HCT116 (cell line): ENCODE measurements at regions not wholly inside any gene's neighbourhood (a gene's known extent, or its start where the extent isn't known, plus 50 kb on each side); places are given as distances from the start of the nearest gene placed in this dataset.

Experiments
- ATAC-seq: fragments of 200-7000 bp; cut with Tn5 transposase; 2 replicates; pipeline ENCODE4 v1.9.1; 2020; ENCODE audit warnings: mild to moderate bottlenecking, moderate library complexity
- BruUV-seq: library from RNA; stranded (reverse); fragments of 400-500 nt; replicated peaks from 2 replicates; lab custom pipeline; 2021; lab: Mats Ljungman, UMichigan
- CTCF ChIA-PET: fragments of 300-600 bp; sonication (Branson Sonifier 250); formaldehyde crosslinking; loops from one replicate; lab custom pipeline; 2021; ENCODE audit warnings: antibody characterized with exemption; lab: Charles Lee
- POLR2A ChIA-PET: fragments of 300-600, 350-600 bp; sonication (Branson Sonifier 250); formaldehyde crosslinking; loops from one replicate; lab custom pipeline; 2021; ENCODE audit warnings: antibody characterized with exemption; lab: Charles Lee
- RAD21 ChIA-PET, 2 experiments: fragments of 300-600 bp; sonication (Branson Sonifier 250); formaldehyde crosslinking; loops; one replicate each; lab custom pipeline; 2023; ENCODE audit warnings: low total read pairs in 2 of 2; ENCODE audit not compliant: uncharacterized antibody in 2 of 2, unreplicated experiment in 2 of 2, low non-redundant PET in 1 of 2; lab: Charles Lee
- DNase-seq: peaks from one replicate; pipeline ENCODE4 v3.0.0-alpha.2; 2010; ENCODE audit warnings: low read depth, low spot score
- H2AFZ ChIP-seq: fragments of 200-600 bp; shearing (Covaris generic), sonication (generic); 2 replicates; pipeline ENCODE4 v1.6.1; 2017; ENCODE audit warnings: low read depth, mixed run types, mixed read lengths, antibody characterized with exemption, low read length; ENCODE audit not compliant: poor library complexity, severe bottlenecking
- H3K27ac ChIP-seq: 2 replicates; pipeline ENCODE4 v1.5.1; 2012; ENCODE audit warnings: low read depth, low read length
- H3K27me3 ChIP-seq: fragments of 200-600 bp; sonication (generic); 2 replicates; pipeline ENCODE4 v1.6.1; 2016; ENCODE audit warnings: mixed run types, low read length, mixed read lengths; ENCODE audit not compliant: insufficient read depth
- H3K36me3 ChIP-seq, 2 experiments: fragments of 200-500 bp in 1 of 2; fragments of 200-600 bp in 1 of 2; sonication (Bioruptor generic) in 1 of 2; sonication (generic) in 1 of 2; 2 replicates each; pipeline versions ENCODE4 v1.5.1 to v1.6.1; 2014 to 2016; ENCODE audit warnings: low read length in 2 of 2, inconsistent platforms in 1 of 2, mixed read lengths in 1 of 2, mixed run types in 1 of 2; ENCODE audit not compliant: insufficient read depth in 2 of 2, control insufficient read depth in 1 of 2
- H3K4me1 ChIP-seq, 2 experiments: fragments of 200-600 bp in 1 of 2; sonication (generic) in 1 of 2; 2 replicates each; pipeline versions ENCODE4 v1.5.1 to v1.6.1; 2012 to 2017; ENCODE audit warnings: low read length in 2 of 2, inconsistent platforms in 1 of 2, mild to moderate bottlenecking in 1 of 2, mixed read lengths in 1 of 2, mixed run types in 1 of 2, moderate library complexity in 1 of 2; ENCODE audit not compliant: insufficient read depth in 2 of 2, control insufficient read depth in 1 of 2
- H3K4me2 ChIP-seq: fragments of 200-600 bp; sonication (generic); 2 replicates; pipeline ENCODE4 v1.6.1; 2017; ENCODE audit warnings: mixed run types, low read length, mixed read lengths
- H3K4me3 ChIP-seq, 2 experiments: fragments of 200-600 bp in 1 of 2; sonication (generic) in 1 of 2; replicated peaks in 1 of 2; 2 replicates each; pipeline ENCODE4 v1.5.1; 2011 to 2016; ENCODE audit warnings: low read length in 2 of 2, control low read depth in 1 of 2, low read depth in 1 of 2, mild to moderate bottlenecking in 1 of 2, mixed read lengths in 1 of 2, mixed run types in 1 of 2
- H3K79me2 ChIP-seq: fragments of 200-600 bp; sonication (generic); 2 replicates; pipeline ENCODE4 v1.6.1; 2017; ENCODE audit warnings: mild to moderate bottlenecking, mixed run types, low read length, moderate library complexity, mixed read lengths; ENCODE audit not compliant: insufficient read depth
- H3K9ac ChIP-seq: fragments of 200-600 bp; sonication (generic); 2 replicates; pipeline ENCODE4 v1.6.1; 2016; ENCODE audit warnings: low read length, mixed read lengths
- H3K9me2 ChIP-seq: fragments of 200-600 bp; sonication (generic), shearing (Covaris generic); 2 replicates; pipeline ENCODE4 v1.6.1; 2017; ENCODE audit warnings: mixed run types, mild to moderate bottlenecking, moderate library complexity; ENCODE audit not compliant: insufficient read depth
- H3K9me3 ChIP-seq, 2 experiments: fragments of 200-500 bp in 1 of 2; fragments of 200-600 bp in 1 of 2; sonication (Bioruptor generic) in 1 of 2; sonication (generic) in 1 of 2; 2 replicates each; pipeline ENCODE4 v1.6.1; 2014 to 2017; ENCODE audit warnings: low read length in 2 of 2, mixed read lengths in 2 of 2, inconsistent platforms in 1 of 2, low read depth in 1 of 2, mild to moderate bottlenecking in 1 of 2, mixed run types in 1 of 2, moderate library complexity in 1 of 2; ENCODE audit not compliant: control insufficient read depth in 1 of 2, insufficient read depth in 1 of 2
- H4K20me1 ChIP-seq: fragments of 200-600 bp; sonication (generic), shearing (Covaris generic); 2 replicates; pipeline ENCODE4 v1.6.1; 2017; ENCODE audit warnings: mixed run types, mild to moderate bottlenecking, moderate library complexity; ENCODE audit not compliant: insufficient read depth
- ATF3 ChIP-seq: IDR thresholded peaks from 2 replicates; pipeline ENCODE4 v1.6.1; 2012
- CEBPB ChIP-seq: IDR thresholded peaks from 2 replicates; pipeline ENCODE4 v1.6.1; 2012; ENCODE audit warnings: low read depth
- CTCF ChIP-seq, 3 experiments: fragments of 200-600 bp in 1 of 3; sonication (generic) in 1 of 3; IDR thresholded peaks in 2 of 3; conservative IDR thresholded peaks in 1 of 3; 2 replicates each; pipeline ENCODE4 v1.5.1; 2012 to 2017; ENCODE audit warnings: low read depth in 2 of 3, low read length in 2 of 3, antibody characterized with exemption in 1 of 3, borderline replicate concordance in 1 of 3, control low read depth in 1 of 3, mild to moderate bottlenecking in 1 of 3, mixed read lengths in 1 of 3, mixed run types in 1 of 3, moderate library complexity in 1 of 3; ENCODE audit not compliant: insufficient read depth in 1 of 3
- EGR1 ChIP-seq: IDR thresholded peaks from 2 replicates; pipeline ENCODE4 v1.6.1; 2012; ENCODE audit warnings: low read depth
- ELF1 ChIP-seq: IDR thresholded peaks from 2 replicates; pipeline ENCODE4 v1.6.1; 2012; ENCODE audit warnings: low read depth, borderline replicate concordance
- EZH2 ChIP-seq: fragments of 200-600 bp; sonication (generic); IDR thresholded peaks from 2 replicates; pipeline ENCODE4 v1.6.1; 2017; ENCODE audit warnings: antibody characterized with exemption, mixed run types
- EZH2phosphoT487 ChIP-seq: fragments of 200-600 bp; IDR thresholded peaks from 2 replicates; pipeline ENCODE4 v1.6.1; 2018; ENCODE audit warnings: antibody characterized with exemption, borderline replicate concordance
- FOSL1 ChIP-seq: IDR thresholded peaks from 2 replicates; pipeline ENCODE4 v1.6.1; 2012; ENCODE audit warnings: low read depth
- JUND ChIP-seq: IDR thresholded peaks from 2 replicates; pipeline ENCODE4 v1.6.1; 2012
- POLR2A ChIP-seq: IDR thresholded peaks from 2 replicates; pipeline ENCODE4 v1.7.0; 2011; ENCODE audit warnings: borderline replicate concordance; ENCODE audit not compliant: insufficient read depth, insufficient read length; ENCODE audit errors: extremely low read depth
- RAD21 ChIP-seq: IDR thresholded peaks from 2 replicates; pipeline ENCODE4 v1.6.1; 2012; ENCODE audit warnings: low read depth, mild to moderate bottlenecking
- SIN3A ChIP-seq: IDR thresholded peaks from 2 replicates; pipeline ENCODE4 v1.6.1; 2012; ENCODE audit warnings: low read depth
- SRF ChIP-seq: IDR thresholded peaks from 2 replicates; pipeline ENCODE4 v1.6.1; 2012; ENCODE audit warnings: low read depth
- TCF7L2 ChIP-seq: IDR thresholded peaks from 2 replicates; pipeline ENCODE4 v1.7.0; 2011; ENCODE audit warnings: borderline replicate concordance, inconsistent platforms; ENCODE audit not compliant: insufficient read depth, insufficient read length; ENCODE audit errors: extremely low read depth
- YY1 ChIP-seq: IDR thresholded peaks from 2 replicates; pipeline ENCODE4 v1.6.1; 2011; ENCODE audit warnings: low read length, low read depth, moderate library complexity, mild to moderate bottlenecking; ENCODE audit not compliant: insufficient replicate concordance; ENCODE audit errors: extremely low read depth
- ZFX ChIP-seq: fragments of 450-650 bp; IDR thresholded peaks from 2 replicates; pipeline ENCODE4 v1.6.1; 2017
- ZNF274 ChIP-seq: fragments of 200-500 bp; sonication (Bioruptor generic); IDR thresholded peaks from 2 replicates; pipeline ENCODE4 v1.6.1; 2014; ENCODE audit warnings: mild to moderate bottlenecking, low read depth, low read length, inconsistent platforms
- intact Hi-C: fragments of 100-400 bp; cut with micrococcal nuclease; formaldehyde crosslinking; loops from 2 replicates; pipeline ENCODE4 v1.10.0; 2022
- TF ChIP-seq, protein P1 (sequence below): IDR thresholded peaks from 2 replicates; pipeline ENCODE4 v1.6.1; 2012; ENCODE audit warnings: low read depth
- TF ChIP-seq, protein P2 (sequence below): IDR thresholded peaks from 2 replicates; pipeline ENCODE4 v1.6.1; 2012

DNA sequence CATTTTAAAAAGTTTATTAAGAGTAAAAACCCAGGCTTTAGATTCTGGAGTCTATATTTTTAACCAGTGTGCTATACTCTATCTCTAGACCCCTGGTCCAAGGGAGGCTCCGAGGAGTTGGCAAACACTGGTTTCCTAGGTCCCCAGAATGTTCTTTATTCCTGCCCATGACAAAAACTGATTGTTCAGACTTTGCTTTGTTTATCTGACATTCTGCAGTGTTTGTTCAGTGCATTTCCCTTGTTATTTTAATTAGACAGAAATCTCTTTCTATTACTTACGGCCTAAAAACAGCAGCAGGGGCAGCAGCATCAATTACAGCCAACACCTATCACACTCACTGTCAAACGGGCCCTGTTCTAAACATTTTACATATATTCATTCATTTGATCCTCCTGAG, 2011.6 kb upstream of the WWC1 start:
- Histone ChIP-seq H3K27me3 (no peaks in the 10 kb centered on the region), H4K20me1 (no peaks in the 10 kb centered on the region), H3K79me2 (no peaks in the 10 kb centered on the region), H3K36me3 (no peaks in the 10 kb centered on the region), H3K27ac (no peak overlapping the region), H3K9me2 (no peaks in the 10 kb centered on the region), H3K9me3 (peaks cover 8 to 9% of the 10 kb centered on the region in 2 experiments; a peak in 2 of 4 replicates), H2AFZ (no peak overlapping the region), H3K4me1 (no peaks in the 10 kb centered on the region), H3K4me3 (no peak overlapping the region), H3K4me2 (no peak overlapping the region), H3K9ac (no peak overlapping the region)
- POLR2A ChIA-PET: no interaction called here
- no TSS peak for BruUV-seq
- CTCF ChIA-PET: no interaction called here
- no peak for DNase-seq
- no peak for ATAC-seq
- RAD21 ChIA-PET: no interaction called here
- TF ChIP-seq SRF: no peak
- TF ChIP-seq FOSL1: no peak
- no peak for TF ChIP-seq POLR2A
- TF ChIP-seq, protein P1, sequence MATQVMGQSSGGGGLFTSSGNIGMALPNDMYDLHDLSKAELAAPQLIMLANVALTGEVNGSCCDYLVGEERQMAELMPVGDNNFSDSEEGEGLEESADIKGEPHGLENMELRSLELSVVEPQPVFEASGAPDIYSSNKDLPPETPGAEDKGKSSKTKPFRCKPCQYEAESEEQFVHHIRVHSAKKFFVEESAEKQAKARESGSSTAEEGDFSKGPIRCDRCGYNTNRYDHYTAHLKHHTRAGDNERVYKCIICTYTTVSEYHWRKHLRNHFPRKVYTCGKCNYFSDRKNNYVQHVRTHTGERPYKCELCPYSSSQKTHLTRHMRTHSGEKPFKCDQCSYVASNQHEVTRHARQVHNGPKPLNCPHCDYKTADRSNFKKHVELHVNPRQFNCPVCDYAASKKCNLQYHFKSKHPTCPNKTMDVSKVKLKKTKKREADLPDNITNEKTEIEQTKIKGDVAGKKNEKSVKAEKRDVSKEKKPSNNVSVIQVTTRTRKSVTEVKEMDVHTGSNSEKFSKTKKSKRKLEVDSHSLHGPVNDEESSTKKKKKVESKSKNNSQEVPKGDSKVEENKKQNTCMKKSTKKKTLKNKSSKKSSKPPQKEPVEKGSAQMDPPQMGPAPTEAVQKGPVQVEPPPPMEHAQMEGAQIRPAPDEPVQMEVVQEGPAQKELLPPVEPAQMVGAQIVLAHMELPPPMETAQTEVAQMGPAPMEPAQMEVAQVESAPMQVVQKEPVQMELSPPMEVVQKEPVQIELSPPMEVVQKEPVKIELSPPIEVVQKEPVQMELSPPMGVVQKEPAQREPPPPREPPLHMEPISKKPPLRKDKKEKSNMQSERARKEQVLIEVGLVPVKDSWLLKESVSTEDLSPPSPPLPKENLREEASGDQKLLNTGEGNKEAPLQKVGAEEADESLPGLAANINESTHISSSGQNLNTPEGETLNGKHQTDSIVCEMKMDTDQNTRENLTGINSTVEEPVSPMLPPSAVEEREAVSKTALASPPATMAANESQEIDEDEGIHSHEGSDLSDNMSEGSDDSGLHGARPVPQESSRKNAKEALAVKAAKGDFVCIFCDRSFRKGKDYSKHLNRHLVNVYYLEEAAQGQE: no peak
- no peak for TF ChIP-seq CEBPB
- TF ChIP-seq ATF3: no peak
- no peak for TF ChIP-seq EGR1
- TF ChIP-seq TCF7L2: no peak
- no peak for TF ChIP-seq EZH2phosphoT487
- TF ChIP-seq YY1: no peak
- no peak for TF ChIP-seq RAD21
- no peak for TF ChIP-seq ZFX
- TF ChIP-seq CTCF (IDR thresholded peaks at IDR 0.05 in 2 of 3, conservative IDR thresholded peaks at IDR 0.05 in 1 of 3; ENCODE audit: borderline replicate concordance in 1 of 3, insufficient read depth in 1 of 3, low read depth in 2 of 3, low read length in 2 of 3): no peak
- TF ChIP-seq JUND: no peak
- TF ChIP-seq EZH2: no peak
- TF ChIP-seq, protein P2, sequence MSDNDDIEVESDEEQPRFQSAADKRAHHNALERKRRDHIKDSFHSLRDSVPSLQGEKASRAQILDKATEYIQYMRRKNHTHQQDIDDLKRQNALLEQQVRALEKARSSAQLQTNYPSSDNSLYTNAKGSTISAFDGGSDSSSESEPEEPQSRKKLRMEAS: no peak
- no peak for TF ChIP-seq ZNF274
- TF ChIP-seq ELF1: no peak
- no peak for TF ChIP-seq SIN3A
- intact Hi-C loops: no loop called here
